HCT116 (cell line): ENCODE measurements at regions not wholly inside any gene's neighbourhood (a gene's known extent, or its start where the extent isn't known, plus 50 kb on each side); places are given as distances from the start of the nearest gene placed in this dataset.

Source experiments
- ATAC-seq: fragments of 200-7000 bp; cut with Tn5 transposase; 2 replicates; pipeline ENCODE4 v1.9.1; 2020; ENCODE audit warnings: mild to moderate bottlenecking, moderate library complexity
- BruUV-seq: library from RNA; stranded (reverse); fragments of 400-500 nt; replicated peaks from 2 replicates; lab custom pipeline; 2021; lab: Mats Ljungman, UMichigan
- CTCF ChIA-PET: fragments of 300-600 bp; sonication (Branson Sonifier 250); formaldehyde crosslinking; loops from one replicate; lab custom pipeline; 2021; ENCODE audit warnings: antibody characterized with exemption; lab: Charles Lee
- POLR2A ChIA-PET: fragments of 300-600, 350-600 bp; sonication (Branson Sonifier 250); formaldehyde crosslinking; loops from one replicate; lab custom pipeline; 2021; ENCODE audit warnings: antibody characterized with exemption; lab: Charles Lee
- RAD21 ChIA-PET, 2 experiments: fragments of 300-600 bp; sonication (Branson Sonifier 250); formaldehyde crosslinking; loops; one replicate each; lab custom pipeline; 2023; ENCODE audit warnings: low total read pairs in 2 of 2; ENCODE audit not compliant: uncharacterized antibody in 2 of 2, unreplicated experiment in 2 of 2, low non-redundant PET in 1 of 2; lab: Charles Lee
- DNase-seq: peaks from one replicate; pipeline ENCODE4 v3.0.0-alpha.2; 2010; ENCODE audit warnings: low read depth, low spot score
- H2AFZ ChIP-seq: fragments of 200-600 bp; shearing (Covaris generic), sonication (generic); 2 replicates; pipeline ENCODE4 v1.6.1; 2017; ENCODE audit warnings: low read depth, mixed run types, mixed read lengths, antibody characterized with exemption, low read length; ENCODE audit not compliant: poor library complexity, severe bottlenecking
- H3K27ac ChIP-seq: 2 replicates; pipeline ENCODE4 v1.5.1; 2012; ENCODE audit warnings: low read depth, low read length
- H3K27me3 ChIP-seq: fragments of 200-600 bp; sonication (generic); 2 replicates; pipeline ENCODE4 v1.6.1; 2016; ENCODE audit warnings: mixed run types, low read length, mixed read lengths; ENCODE audit not compliant: insufficient read depth
- H3K36me3 ChIP-seq, 2 experiments: fragments of 200-500 bp in 1 of 2; fragments of 200-600 bp in 1 of 2; sonication (Bioruptor generic) in 1 of 2; sonication (generic) in 1 of 2; 2 replicates each; pipeline versions ENCODE4 v1.5.1 to v1.6.1; 2014 to 2016; ENCODE audit warnings: low read length in 2 of 2, inconsistent platforms in 1 of 2, mixed read lengths in 1 of 2, mixed run types in 1 of 2; ENCODE audit not compliant: insufficient read depth in 2 of 2, control insufficient read depth in 1 of 2
- H3K4me1 ChIP-seq, 2 experiments: fragments of 200-600 bp in 1 of 2; sonication (generic) in 1 of 2; 2 replicates each; pipeline versions ENCODE4 v1.5.1 to v1.6.1; 2012 to 2017; ENCODE audit warnings: low read length in 2 of 2, inconsistent platforms in 1 of 2, mild to moderate bottlenecking in 1 of 2, mixed read lengths in 1 of 2, mixed run types in 1 of 2, moderate library complexity in 1 of 2; ENCODE audit not compliant: insufficient read depth in 2 of 2, control insufficient read depth in 1 of 2
- H3K4me2 ChIP-seq: fragments of 200-600 bp; sonication (generic); 2 replicates; pipeline ENCODE4 v1.6.1; 2017; ENCODE audit warnings: mixed run types, low read length, mixed read lengths
- H3K4me3 ChIP-seq, 2 experiments: fragments of 200-600 bp in 1 of 2; sonication (generic) in 1 of 2; replicated peaks in 1 of 2; 2 replicates each; pipeline ENCODE4 v1.5.1; 2011 to 2016; ENCODE audit warnings: low read length in 2 of 2, control low read depth in 1 of 2, low read depth in 1 of 2, mild to moderate bottlenecking in 1 of 2, mixed read lengths in 1 of 2, mixed run types in 1 of 2
- H3K79me2 ChIP-seq: fragments of 200-600 bp; sonication (generic); 2 replicates; pipeline ENCODE4 v1.6.1; 2017; ENCODE audit warnings: mild to moderate bottlenecking, mixed run types, low read length, moderate library complexity, mixed read lengths; ENCODE audit not compliant: insufficient read depth
- H3K9ac ChIP-seq: fragments of 200-600 bp; sonication (generic); 2 replicates; pipeline ENCODE4 v1.6.1; 2016; ENCODE audit warnings: low read length, mixed read lengths
- H3K9me2 ChIP-seq: fragments of 200-600 bp; sonication (generic), shearing (Covaris generic); 2 replicates; pipeline ENCODE4 v1.6.1; 2017; ENCODE audit warnings: mixed run types, mild to moderate bottlenecking, moderate library complexity; ENCODE audit not compliant: insufficient read depth
- H3K9me3 ChIP-seq, 2 experiments: fragments of 200-500 bp in 1 of 2; fragments of 200-600 bp in 1 of 2; sonication (Bioruptor generic) in 1 of 2; sonication (generic) in 1 of 2; 2 replicates each; pipeline ENCODE4 v1.6.1; 2014 to 2017; ENCODE audit warnings: low read length in 2 of 2, mixed read lengths in 2 of 2, inconsistent platforms in 1 of 2, low read depth in 1 of 2, mild to moderate bottlenecking in 1 of 2, mixed run types in 1 of 2, moderate library complexity in 1 of 2; ENCODE audit not compliant: control insufficient read depth in 1 of 2, insufficient read depth in 1 of 2
- H4K20me1 ChIP-seq: fragments of 200-600 bp; sonication (generic), shearing (Covaris generic); 2 replicates; pipeline ENCODE4 v1.6.1; 2017; ENCODE audit warnings: mixed run types, mild to moderate bottlenecking, moderate library complexity; ENCODE audit not compliant: insufficient read depth
- ATF3 ChIP-seq: IDR thresholded peaks from 2 replicates; pipeline ENCODE4 v1.6.1; 2012
- CEBPB ChIP-seq: IDR thresholded peaks from 2 replicates; pipeline ENCODE4 v1.6.1; 2012; ENCODE audit warnings: low read depth
- EGR1 ChIP-seq: IDR thresholded peaks from 2 replicates; pipeline ENCODE4 v1.6.1; 2012; ENCODE audit warnings: low read depth
- ELF1 ChIP-seq: IDR thresholded peaks from 2 replicates; pipeline ENCODE4 v1.6.1; 2012; ENCODE audit warnings: low read depth, borderline replicate concordance
- EZH2 ChIP-seq: fragments of 200-600 bp; sonication (generic); IDR thresholded peaks from 2 replicates; pipeline ENCODE4 v1.6.1; 2017; ENCODE audit warnings: antibody characterized with exemption, mixed run types
- EZH2phosphoT487 ChIP-seq: fragments of 200-600 bp; IDR thresholded peaks from 2 replicates; pipeline ENCODE4 v1.6.1; 2018; ENCODE audit warnings: antibody characterized with exemption, borderline replicate concordance
- JUND ChIP-seq: IDR thresholded peaks from 2 replicates; pipeline ENCODE4 v1.6.1; 2012
- MAX ChIP-seq: IDR thresholded peaks from 2 replicates; pipeline ENCODE4 v1.6.1; 2012
- POLR2A ChIP-seq: IDR thresholded peaks from 2 replicates; pipeline ENCODE4 v1.7.0; 2011; ENCODE audit warnings: borderline replicate concordance; ENCODE audit not compliant: insufficient read depth, insufficient read length; ENCODE audit errors: extremely low read depth
- POLR2AphosphoS5 ChIP-seq: IDR thresholded peaks from 2 replicates; pipeline ENCODE4 v1.6.1; 2011; ENCODE audit warnings: mild to moderate bottlenecking, low read depth, low read length, moderate library complexity
- RAD21 ChIP-seq: IDR thresholded peaks from 2 replicates; pipeline ENCODE4 v1.6.1; 2012; ENCODE audit warnings: low read depth, mild to moderate bottlenecking
- SP1 ChIP-seq: IDR thresholded peaks from 2 replicates; pipeline ENCODE4 v1.6.1; 2012; ENCODE audit warnings: low read depth
- SRF ChIP-seq: IDR thresholded peaks from 2 replicates; pipeline ENCODE4 v1.6.1; 2012; ENCODE audit warnings: low read depth
- YY1 ChIP-seq: IDR thresholded peaks from 2 replicates; pipeline ENCODE4 v1.6.1; 2011; ENCODE audit warnings: low read length, low read depth, moderate library complexity, mild to moderate bottlenecking; ENCODE audit not compliant: insufficient replicate concordance; ENCODE audit errors: extremely low read depth
- ZNF274 ChIP-seq: fragments of 200-500 bp; sonication (Bioruptor generic); IDR thresholded peaks from 2 replicates; pipeline ENCODE4 v1.6.1; 2014; ENCODE audit warnings: mild to moderate bottlenecking, low read depth, low read length, inconsistent platforms
- intact Hi-C: fragments of 100-400 bp; cut with micrococcal nuclease; formaldehyde crosslinking; loops from 2 replicates; pipeline ENCODE4 v1.10.0; 2022

- Histone ChIP-seq H3K4me1 (no peaks in the 10 kb centered on the region), H3K9ac (no peak overlapping the region), H3K79me2 (no peaks in the 10 kb centered on the region), H3K36me3 (no peaks in the 10 kb centered on the region), H3K4me3 (no peak overlapping the region), H2AFZ (no peak overlapping the region), H3K27ac (no peak overlapping the region), H4K20me1 (no peaks in the 10 kb centered on the region), H3K4me2 (no peak overlapping the region), H3K9me2 (no peaks in the 10 kb centered on the region), H3K27me3 (no peaks in the 10 kb centered on the region), H3K9me3 (no peaks in the 10 kb centered on the region)
- TF ChIP-seq MAX (no peak), ELF1 (no peak), EGR1 (no peak), ZNF274 (no peak), EZH2phosphoT487 (no peak), EZH2 (no peak), RAD21 (no peak), ATF3 (no peak), SRF (no peak), YY1 (no peak), CEBPB (no peak), SP1 (no peak), POLR2AphosphoS5 (no peak), POLR2A (no peak), JUND (no peak)
- ATAC-seq: no peak
- intact Hi-C loops: no loop called here
- ChIA-PET RAD21 (no interaction called here), POLR2A (no interaction called here), CTCF (no interaction called here)
- no TSS peak for BruUV-seq
- DNase-seq: no peak
Measured at GRCh38 chr13:33636955-33637670, 180.8 kb upstream of the RFC3 start.
